ENCODE measurements at regions not wholly inside any gene's neighbourhood (a gene's known extent, or its start where the extent isn't known, plus 50 kb on each side); places are given as distances from the start of the nearest gene placed in this dataset.
A peak's percentile ranks its signal among the peaks of the same experiment; 100 is the strongest.

DNA sequence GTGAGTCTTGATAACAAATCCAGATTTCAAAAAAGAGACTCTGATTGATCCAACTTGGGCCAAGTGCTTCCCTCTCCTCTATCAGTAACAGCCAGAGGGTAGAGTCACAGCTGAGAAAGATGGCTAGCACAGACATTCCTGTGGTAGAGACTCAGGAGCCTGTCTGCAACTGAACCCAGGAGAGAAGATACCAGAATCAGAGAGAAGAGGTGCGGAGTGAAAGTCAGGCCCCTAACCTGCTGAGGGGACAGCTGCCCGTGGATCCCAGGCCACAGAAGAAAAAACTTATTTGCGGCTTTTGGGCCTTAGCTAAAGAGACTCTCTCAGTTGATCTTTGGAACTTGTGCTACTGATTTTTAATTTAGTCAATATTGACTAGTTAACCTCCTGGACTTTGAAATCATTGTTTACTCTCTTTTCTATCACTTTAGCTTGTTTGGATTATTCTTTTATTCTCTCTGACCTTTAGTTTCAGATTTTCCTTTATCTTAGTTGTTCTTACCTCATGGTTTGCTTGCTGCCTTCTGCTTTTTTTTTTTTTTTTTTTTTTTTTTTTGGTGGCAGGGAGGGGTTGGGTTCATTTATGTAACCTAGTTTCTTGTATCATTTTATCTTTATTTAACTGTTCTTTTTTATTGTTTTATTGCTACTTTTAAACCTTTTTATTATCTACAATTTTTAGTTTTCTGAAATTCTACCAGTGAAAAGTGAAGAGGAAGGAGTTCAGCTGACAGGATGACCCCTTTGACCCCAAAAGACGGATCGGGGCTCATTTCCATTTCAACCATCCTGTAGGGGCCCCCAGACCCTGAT, 154.9 kb upstream of the KRR1 start (continued):
- TF ChIP-seq SRY (CRISPR knock-in tag; IDR thresholded peaks at IDR 0.05) = no peak
- TF ChIP-seq ZNF724P (CRISPR knock-in tag; IDR thresholded peaks at IDR 0.05; ENCODE audit: borderline replicate concordance) = no peak
- no peak for TF ChIP-seq RBAK (CRISPR knock-in tag; IDR thresholded peaks at IDR 0.05)
- no peak for TF ChIP-seq ZNF251 (CRISPR knock-in tag; IDR thresholded peaks at IDR 0.05)
- no peak for TF ChIP-seq ZNF644 (CRISPR knock-in tag; IDR thresholded peaks at IDR 0.05; ENCODE audit: low read depth)
- no peak for TF ChIP-seq ELF1 (CRISPR knock-in tag; IDR thresholded peaks at IDR 0.05)
- no peak for TF ChIP-seq ZNF33B (CRISPR knock-in tag; IDR thresholded peaks at IDR 0.05)
- no peak for TF ChIP-seq SATB2 (CRISPR knock-in tag; IDR thresholded peaks at IDR 0.05)
- no peak for TF ChIP-seq U2AF2 (IDR thresholded peaks at IDR 0.05; ENCODE audit: low read depth, low read length)
- TF ChIP-seq RELA (CRISPR knock-in tag; IDR thresholded peaks at IDR 0.05) = no peak
- no peak for TF ChIP-seq SALL2 (CRISPR knock-in tag; IDR thresholded peaks at IDR 0.05)
- no peak for TF ChIP-seq MLLT10 (CRISPR knock-in tag; IDR thresholded peaks at IDR 0.05)
- TF ChIP-seq ZNF670 (CRISPR knock-in tag; IDR thresholded peaks at IDR 0.05; ENCODE audit: borderline replicate concordance) = 0 out of 2 replicates have a peak, but pooled peaks have one; percentile 31
- TF ChIP-seq, protein P1, sequence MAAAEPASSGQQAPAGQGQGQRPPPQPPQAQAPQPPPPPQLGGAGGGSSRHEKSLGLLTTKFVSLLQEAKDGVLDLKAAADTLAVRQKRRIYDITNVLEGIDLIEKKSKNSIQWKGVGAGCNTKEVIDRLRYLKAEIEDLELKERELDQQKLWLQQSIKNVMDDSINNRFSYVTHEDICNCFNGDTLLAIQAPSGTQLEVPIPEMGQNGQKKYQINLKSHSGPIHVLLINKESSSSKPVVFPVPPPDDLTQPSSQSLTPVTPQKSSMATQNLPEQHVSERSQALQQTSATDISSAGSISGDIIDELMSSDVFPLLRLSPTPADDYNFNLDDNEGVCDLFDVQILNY (CRISPR knock-in tag; conservative IDR thresholded peaks at IDR 0.05) = no peak
- TF ChIP-seq, protein P2, sequence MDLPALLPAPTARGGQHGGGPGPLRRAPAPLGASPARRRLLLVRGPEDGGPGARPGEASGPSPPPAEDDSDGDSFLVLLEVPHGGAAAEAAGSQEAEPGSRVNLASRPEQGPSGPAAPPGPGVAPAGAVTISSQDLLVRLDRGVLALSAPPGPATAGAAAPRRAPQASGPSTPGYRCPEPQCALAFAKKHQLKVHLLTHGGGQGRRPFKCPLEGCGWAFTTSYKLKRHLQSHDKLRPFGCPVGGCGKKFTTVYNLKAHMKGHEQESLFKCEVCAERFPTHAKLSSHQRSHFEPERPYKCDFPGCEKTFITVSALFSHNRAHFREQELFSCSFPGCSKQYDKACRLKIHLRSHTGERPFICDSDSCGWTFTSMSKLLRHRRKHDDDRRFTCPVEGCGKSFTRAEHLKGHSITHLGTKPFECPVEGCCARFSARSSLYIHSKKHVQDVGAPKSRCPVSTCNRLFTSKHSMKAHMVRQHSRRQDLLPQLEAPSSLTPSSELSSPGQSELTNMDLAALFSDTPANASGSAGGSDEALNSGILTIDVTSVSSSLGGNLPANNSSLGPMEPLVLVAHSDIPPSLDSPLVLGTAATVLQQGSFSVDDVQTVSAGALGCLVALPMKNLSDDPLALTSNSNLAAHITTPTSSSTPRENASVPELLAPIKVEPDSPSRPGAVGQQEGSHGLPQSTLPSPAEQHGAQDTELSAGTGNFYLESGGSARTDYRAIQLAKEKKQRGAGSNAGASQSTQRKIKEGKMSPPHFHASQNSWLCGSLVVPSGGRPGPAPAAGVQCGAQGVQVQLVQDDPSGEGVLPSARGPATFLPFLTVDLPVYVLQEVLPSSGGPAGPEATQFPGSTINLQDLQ (CRISPR knock-in tag; IDR thresholded peaks at IDR 0.05) = no peak
- TF ChIP-seq KDM3A (CRISPR knock-in tag; IDR thresholded peaks at IDR 0.05; ENCODE audit: low read depth) = 0 out of 2 replicates have a peak, but pooled peaks have one; percentile 26
- no peak for TF ChIP-seq NAIF1 (CRISPR knock-in tag; IDR thresholded peaks at IDR 0.05; ENCODE audit: borderline replicate concordance)
- peak; percentile 48 for TF ChIP-seq POLR2AphosphoS5 (IDR thresholded peaks at IDR 0.05; ENCODE audit: low read depth, low read length)
- TF ChIP-seq ZNF207 (IDR thresholded peaks at IDR 0.05; ENCODE audit: borderline replicate concordance) = no peak
- TF ChIP-seq ZSCAN29 (CRISPR knock-in tag; conservative IDR thresholded peaks at IDR 0.05) = 0 out of 2 replicates have a peak, but pooled peaks have one; percentile 50
- TF ChIP-seq BORCS8-MEF2B (CRISPR knock-in tag; IDR thresholded peaks at IDR 0.05) = no peak
- TF ChIP-seq, protein P3, sequence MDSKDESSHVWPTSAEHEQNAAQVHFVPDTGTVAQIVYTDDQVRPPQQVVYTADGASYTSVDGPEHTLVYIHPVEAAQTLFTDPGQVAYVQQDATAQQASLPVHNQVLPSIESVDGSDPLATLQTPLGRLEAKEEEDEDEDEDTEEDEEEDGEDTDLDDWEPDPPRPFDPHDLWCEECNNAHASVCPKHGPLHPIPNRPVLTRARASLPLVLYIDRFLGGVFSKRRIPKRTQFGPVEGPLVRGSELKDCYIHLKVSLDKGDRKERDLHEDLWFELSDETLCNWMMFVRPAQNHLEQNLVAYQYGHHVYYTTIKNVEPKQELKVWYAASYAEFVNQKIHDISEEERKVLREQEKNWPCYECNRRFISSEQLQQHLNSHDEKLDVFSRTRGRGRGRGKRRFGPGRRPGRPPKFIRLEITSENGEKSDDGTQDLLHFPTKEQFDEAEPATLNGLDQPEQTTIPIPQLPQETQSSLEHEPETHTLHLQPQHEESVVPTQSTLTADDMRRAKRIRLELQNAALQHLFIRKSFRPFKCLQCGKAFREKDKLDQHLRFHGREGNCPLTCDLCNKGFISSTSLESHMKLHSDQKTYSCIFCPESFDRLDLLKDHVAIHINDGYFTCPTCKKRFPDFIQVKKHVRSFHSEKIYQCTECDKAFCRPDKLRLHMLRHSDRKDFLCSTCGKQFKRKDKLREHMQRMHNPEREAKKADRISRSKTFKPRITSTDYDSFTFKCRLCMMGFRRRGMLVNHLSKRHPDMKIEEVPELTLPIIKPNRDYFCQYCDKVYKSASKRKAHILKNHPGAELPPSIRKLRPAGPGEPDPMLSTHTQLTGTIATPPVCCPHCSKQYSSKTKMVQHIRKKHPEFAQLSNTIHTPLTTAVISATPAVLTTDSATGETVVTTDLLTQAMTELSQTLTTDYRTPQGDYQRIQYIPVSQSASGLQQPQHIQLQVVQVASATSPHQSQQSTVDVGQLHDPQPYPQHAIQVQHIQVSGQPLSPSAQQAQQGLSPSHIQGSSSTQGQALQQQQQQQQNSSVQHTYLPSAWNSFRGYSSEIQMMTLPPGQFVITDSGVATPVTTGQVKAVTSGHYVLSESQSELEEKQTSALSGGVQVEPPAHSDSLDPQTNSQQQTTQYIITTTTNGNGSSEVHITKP (CRISPR knock-in tag; IDR thresholded peaks at IDR 0.05; ENCODE audit: low read depth) = no peak
- TF ChIP-seq ZNF160 (CRISPR knock-in tag; IDR thresholded peaks at IDR 0.05) = no peak
